Heart left ventricle (tissue), 13 donors: ENCODE measurements at regions not wholly inside any gene's neighbourhood (a gene's known extent, or its start where the extent isn't known, plus 50 kb on each side); places are given as distances from the start of the nearest gene placed in this dataset.

Source experiments
- CTCF ChIP-seq, 12 donors: fragments of 200-600 bp; sonication (generic) in 4 of 12; IDR thresholded peaks; one replicate each; pipeline versions ENCODE4 v1.5.0 to v1.8.0; 2018 to 2022; ENCODE audit warnings: antibody characterized with exemption in 12 of 12, mild to moderate bottlenecking in 5 of 12
- POLR2A ChIP-seq, 2 donors: fragments of 450-650 bp; IDR thresholded peaks; one replicate each; pipeline ENCODE4 v1.6.1; 2017; ENCODE audit warnings: antibody characterized with exemption in 2 of 2, mild to moderate bottlenecking in 2 of 2, moderate library complexity in 2 of 2
- donor health status: ischemic (EF 13 %, LVEDD 7.1; RV severe dilation, severe dysfunction).
- donor health status: DM: no; HTN: yes; CAD: no.
- donor health status: DM: no; HTN: no; CAD: no.
- donor health status: ischemic (EF 25% LVEDD 6.9; RV normal size, moderate dysfunction).
- donor health status: ischemic (EF 25% LVEDD 5.7; RV mildly dilated, moderate dysfunction).
- donor health status: ischemic (EF 35%, LVEDD 5.7; RV mildly dilated, moderate dysfunction).
- donor health status: nonischemic (EF 11% LVEDD 7.7; RV severe dilation, severe dysfunction).
- donor health status: DM: yes; HTN: yes; CAD: no.
- donor health status: PGD.
- donor health status: ischemic (EF 29% LVEDD 5.4; RV normal size, mild dysfunction).
- donor health status: nonischemic (EF 23%, LVEDD 6.1; RV moderate dilation, normal function).

DNA sequence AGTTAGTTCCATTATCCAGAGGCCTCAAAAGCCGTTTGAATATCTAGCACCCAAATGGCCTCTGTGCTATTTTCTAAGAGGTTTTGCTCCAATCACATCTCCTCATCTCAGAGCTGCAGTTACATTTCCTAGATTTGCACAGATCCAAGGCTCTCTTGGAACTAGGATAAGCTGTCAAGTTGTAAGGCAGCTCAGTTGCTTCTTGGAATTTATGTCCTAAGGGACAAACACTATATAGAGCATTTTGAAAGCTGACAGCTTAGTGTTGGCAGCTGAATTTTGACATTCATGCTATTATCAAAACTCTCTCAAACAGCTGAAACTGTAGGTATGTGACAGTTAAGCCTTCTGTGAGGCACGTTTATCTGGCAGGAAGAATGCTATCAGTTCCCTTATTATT, 97.0 kb downstream of the MACIR start:
- TF ChIP-seq CTCF (IDR thresholded peaks at IDR 0.05) (no peak), POLR2A (IDR thresholded peaks at IDR 0.05) (no peak)
